ENCODE measurements at regions not wholly inside any gene's neighbourhood (a gene's known extent, or its start where the extent isn't known, plus 50 kb on each side); places are given as distances from the start of the nearest gene placed in this dataset.

GRCh38 chr7:69025249-69025648 lies 573.0 kb upstream of the AUTS2 start:
- DNase-seq (ENCODE audit: low read depth in 2 of 2): no peak
- no peak overlapping the region for H3K9ac ChIP-seq (ENCODE audit: insufficient read depth, low read length)
- no peak for TF ChIP-seq CTCF (conservative IDR thresholded peaks at IDR 0.05 in 1 of 2, IDR thresholded peaks at IDR 0.05 in 1 of 2; ENCODE audit: low read depth in 1 of 2, low read length in 2 of 2)
- no peak for TF ChIP-seq EZH2 (IDR thresholded peaks at IDR 0.05; ENCODE audit: low read length, missing control alignments)
- no peaks in the 10 kb centered on the region for H4K20me1 ChIP-seq (ENCODE audit: control insufficient read depth, extremely low read depth, insufficient read depth, low read length)
- H3K27me3 ChIP-seq (ENCODE audit: control insufficient read depth, insufficient read depth, low read length): no peaks in the 10 kb centered on the region
- no peak overlapping the region for H3K4me2 ChIP-seq (ENCODE audit: extremely low read depth, insufficient read depth, low read length)
- no peak overlapping the region for H3K27ac ChIP-seq (ENCODE audit: insufficient read depth, low read length)
- H3K79me2 ChIP-seq (ENCODE audit: control insufficient read depth, insufficient read depth, low read length): no peaks in the 10 kb centered on the region
- no peak overlapping the region for H2AFZ ChIP-seq (ENCODE audit: low read length)
- H3K9me3 ChIP-seq (ENCODE audit: control insufficient read depth, insufficient read depth, low read depth, low read length): no peaks in the 10 kb centered on the region
- no peaks in the 10 kb centered on the region for H3K36me3 ChIP-seq (ENCODE audit: control insufficient read depth, insufficient read depth, low read length)
- H3K4me1 ChIP-seq (ENCODE audit: control insufficient read depth, extremely low read depth, insufficient read depth, low read length): no peaks in the 10 kb centered on the region
- H3K4me3 ChIP-seq (replicated peaks in 1 of 4; ENCODE audit: control extremely low read depth in 1 of 4, insufficient read depth in 1 of 4, low read depth in 3 of 4, low read length in 4 of 4): no peak overlapping the region

GRCh38 chr7:69032848-69033247 lies 565.4 kb upstream of the AUTS2 start:
- TF ChIP-seq EZH2 (IDR thresholded peaks at IDR 0.05; ENCODE audit: low read length, missing control alignments): no peak
- TF ChIP-seq CTCF (conservative IDR thresholded peaks at IDR 0.05 in 1 of 2, IDR thresholded peaks at IDR 0.05 in 1 of 2; ENCODE audit: low read depth in 1 of 2, low read length in 2 of 2): no peak
- no peak for DNase-seq (ENCODE audit: low read depth in 2 of 2)
- no peak overlapping the region for H3K27ac ChIP-seq (ENCODE audit: insufficient read depth, low read length)
- H4K20me1 ChIP-seq (ENCODE audit: control insufficient read depth, extremely low read depth, insufficient read depth, low read length): no peaks in the 10 kb centered on the region
- H3K9ac ChIP-seq (ENCODE audit: insufficient read depth, low read length): no peak overlapping the region
- H3K27me3 ChIP-seq (ENCODE audit: control insufficient read depth, insufficient read depth, low read length): no peaks in the 10 kb centered on the region
- H2AFZ ChIP-seq (ENCODE audit: low read length): no peak overlapping the region
- no peak overlapping the region for H3K4me3 ChIP-seq (replicated peaks in 1 of 4; ENCODE audit: control extremely low read depth in 1 of 4, insufficient read depth in 1 of 4, low read depth in 3 of 4, low read length in 4 of 4)
- no peaks in the 10 kb centered on the region for H3K9me3 ChIP-seq (ENCODE audit: control insufficient read depth, insufficient read depth, low read depth, low read length)
- no peaks in the 10 kb centered on the region for H3K36me3 ChIP-seq (ENCODE audit: control insufficient read depth, insufficient read depth, low read length)
- no peaks in the 10 kb centered on the region for H3K4me1 ChIP-seq (ENCODE audit: control insufficient read depth, extremely low read depth, insufficient read depth, low read length)
- H3K4me2 ChIP-seq (ENCODE audit: extremely low read depth, insufficient read depth, low read length): no peak overlapping the region
- H3K79me2 ChIP-seq (ENCODE audit: control insufficient read depth, insufficient read depth, low read length): no peaks in the 10 kb centered on the region

- Histone ChIP-seq H3K79me2 (ENCODE audit: control insufficient read depth, insufficient read depth, low read length) (no peaks in the 10 kb centered on the region), H3K36me3 (ENCODE audit: control insufficient read depth, insufficient read depth, low read length) (no peaks in the 10 kb centered on the region), H4K20me1 (ENCODE audit: control insufficient read depth, extremely low read depth, insufficient read depth, low read length) (no peaks in the 10 kb centered on the region), H3K4me2 (ENCODE audit: extremely low read depth, insufficient read depth, low read length) (no peak overlapping the region), H2AFZ (ENCODE audit: low read length) (no peak overlapping the region), H3K4me3 (replicated peaks in 1 of 4; ENCODE audit: control extremely low read depth in 1 of 4, insufficient read depth in 1 of 4, low read depth in 3 of 4, low read length in 4 of 4) (no peak overlapping the region), H3K4me1 (ENCODE audit: control insufficient read depth, extremely low read depth, insufficient read depth, low read length) (no peaks in the 10 kb centered on the region), H3K27me3 (ENCODE audit: control insufficient read depth, insufficient read depth, low read length) (no peaks in the 10 kb centered on the region), H3K27ac (ENCODE audit: insufficient read depth, low read length) (no peak overlapping the region), H3K9me3 (ENCODE audit: control insufficient read depth, insufficient read depth, low read depth, low read length) (no peaks in the 10 kb centered on the region), H3K9ac (ENCODE audit: insufficient read depth, low read length) (no peak overlapping the region)
- DNase-seq (ENCODE audit: low read depth in 2 of 2): no peak
- TF ChIP-seq EZH2 (IDR thresholded peaks at IDR 0.05; ENCODE audit: low read length, missing control alignments): no peak
- TF ChIP-seq CTCF (conservative IDR thresholded peaks at IDR 0.05 in 1 of 2, IDR thresholded peaks at IDR 0.05 in 1 of 2; ENCODE audit: low read depth in 1 of 2, low read length in 2 of 2): no peak
Observed at GRCh38 chr7:69035826-69036225, 562.4 kb upstream of the AUTS2 start.

All from fibroblast of lung (primary cell).